RWPE1 (cell line): ENCODE measurements at regions not wholly inside any gene's neighbourhood (a gene's known extent, or its start where the extent isn't known, plus 50 kb on each side); places are given as distances from the start of the nearest gene placed in this dataset.

Experiments
- CTCF ChIA-PET: fragments of 350-600 bp; sonication (Branson Sonifier 250); formaldehyde crosslinking; extraction: SDS; loops from one replicate; lab custom pipeline; 2021; lab: Yijun Ruan, JAX
- POLR2A ChIA-PET: fragments of 400-600 bp; formaldehyde crosslinking; extraction: SDS; loops from one replicate; lab custom pipeline; 2020; ENCODE audit warnings: antibody characterized with exemption; ENCODE audit not compliant: low non-redundant PET; lab: Yijun Ruan, JAX
- DNase-seq: peaks from one replicate; pipeline ENCODE4 v3.0.0; 2012; ENCODE audit warnings: low spot score
- H3K27ac ChIP-seq: fragments of 450-650 bp; 2 replicates; pipeline ENCODE4 v1.5.1; 2017
- CTCF ChIP-seq: fragments of 450-650 bp; conservative IDR thresholded peaks from 2 replicates; pipeline ENCODE4 v1.5.1; 2017; ENCODE audit warnings: low read depth, mild to moderate bottlenecking

DNA sequence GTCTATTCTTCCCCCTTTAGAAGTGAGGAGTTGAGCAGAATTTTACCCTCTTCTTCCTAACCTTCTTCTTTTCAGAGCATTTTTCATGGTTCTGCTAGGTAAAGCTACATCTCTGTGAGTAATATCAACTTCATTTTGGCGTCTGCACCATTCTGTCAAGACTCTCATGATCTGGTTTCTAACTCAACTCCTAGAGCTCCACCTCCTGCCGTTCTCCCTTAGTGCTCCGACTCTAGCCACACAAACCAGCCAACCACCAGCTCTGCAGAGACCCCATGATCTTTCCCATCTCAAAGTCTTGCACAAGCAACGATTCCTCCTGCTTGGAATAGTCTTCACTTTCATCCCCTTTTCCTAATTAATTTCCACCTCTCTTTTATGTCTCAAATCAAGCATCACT, 193.9 kb upstream of the TMC3 start:
- no peak for TF ChIP-seq CTCF
- CTCF ChIA-PET, result no interaction called here
- POLR2A ChIA-PET, result no interaction called here
- DNase-seq, result no peak
- no peak overlapping the region for H3K27ac ChIP-seq

DNA sequence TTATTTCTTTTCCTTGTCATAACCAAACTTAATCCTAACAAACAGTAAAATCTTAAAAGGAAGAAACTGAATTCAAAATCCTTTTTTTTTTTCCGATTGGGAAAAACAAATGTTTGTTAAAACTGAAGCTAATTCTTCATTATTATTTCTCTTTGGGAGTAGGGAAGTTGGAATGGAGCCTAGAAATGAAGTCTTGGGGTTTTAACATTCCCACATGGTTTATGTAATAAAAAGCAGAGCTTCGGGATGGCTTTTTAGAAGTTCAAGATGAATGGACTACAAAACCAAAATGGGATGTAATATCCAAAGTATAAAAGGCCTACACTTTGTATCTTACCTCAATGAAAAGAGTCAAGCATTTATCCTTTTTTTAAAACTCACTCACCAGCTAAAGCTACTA, 189.0 kb upstream of the TMC3 start:
- POLR2A ChIA-PET, result no interaction called here
- H3K27ac ChIP-seq, result no peak overlapping the region
- no peak for TF ChIP-seq CTCF
- CTCF ChIA-PET, result no interaction called here
- DNase-seq, result no peak

DNA sequence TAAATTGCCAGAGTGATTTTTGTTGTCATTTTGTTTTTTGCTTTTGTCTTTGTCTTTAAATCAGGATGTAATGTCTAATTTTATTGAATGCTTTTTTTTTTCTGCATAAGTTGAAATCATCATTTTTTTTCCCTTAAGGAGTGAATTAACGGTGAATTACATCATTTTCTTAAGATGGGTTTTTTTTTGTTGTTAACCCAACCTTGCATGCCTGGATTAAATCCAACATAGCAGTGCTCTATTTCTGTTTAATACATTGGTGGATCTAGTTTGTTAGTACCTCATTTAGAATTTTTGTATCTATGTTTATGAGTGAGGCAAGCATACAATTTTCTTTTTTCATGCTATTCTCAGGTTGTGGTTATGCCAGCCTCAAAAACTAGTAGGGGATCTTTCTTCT, 186.4 kb upstream of the TMC3 start:
- no peak; the same call in 1 of the 2 replicates for TF ChIP-seq CTCF
- ChIA-PET POLR2A (no interaction called here), CTCF (no interaction called here)
- no peak for DNase-seq
- H3K27ac ChIP-seq, result no peak overlapping the region

DNA sequence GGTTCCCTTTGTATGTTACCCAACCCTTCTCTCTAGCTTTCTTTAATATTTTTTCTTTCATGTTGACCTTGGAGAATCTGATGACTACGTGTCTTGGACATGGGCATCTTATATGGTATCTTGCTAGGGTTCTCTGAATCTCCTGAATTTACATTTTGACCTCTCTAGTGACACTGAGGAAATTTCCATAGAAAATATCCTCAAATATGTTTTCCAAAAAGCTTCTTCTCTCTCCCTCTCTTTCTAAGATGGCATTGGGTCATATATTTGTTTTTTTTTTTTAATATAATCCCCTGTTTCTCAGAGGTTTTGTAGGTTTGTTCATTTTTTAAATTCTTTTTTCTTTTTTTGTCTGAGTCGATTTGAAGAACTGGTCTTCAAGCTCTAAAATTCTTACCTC, 184.0 kb upstream of the TMC3 start:
- ChIA-PET CTCF (no interaction called here), POLR2A (no interaction called here)
- no peak for TF ChIP-seq CTCF
- no peak overlapping the region for H3K27ac ChIP-seq
- no peak for DNase-seq

GRCh38 chr15:81555346-81555745, 181.3 kb upstream of the TMC3 start:
- no peak overlapping the region for H3K27ac ChIP-seq
- CTCF ChIA-PET, result no interaction called here
- no peak for DNase-seq
- TF ChIP-seq CTCF, result no peak
- POLR2A ChIA-PET, result no interaction called here

DNA sequence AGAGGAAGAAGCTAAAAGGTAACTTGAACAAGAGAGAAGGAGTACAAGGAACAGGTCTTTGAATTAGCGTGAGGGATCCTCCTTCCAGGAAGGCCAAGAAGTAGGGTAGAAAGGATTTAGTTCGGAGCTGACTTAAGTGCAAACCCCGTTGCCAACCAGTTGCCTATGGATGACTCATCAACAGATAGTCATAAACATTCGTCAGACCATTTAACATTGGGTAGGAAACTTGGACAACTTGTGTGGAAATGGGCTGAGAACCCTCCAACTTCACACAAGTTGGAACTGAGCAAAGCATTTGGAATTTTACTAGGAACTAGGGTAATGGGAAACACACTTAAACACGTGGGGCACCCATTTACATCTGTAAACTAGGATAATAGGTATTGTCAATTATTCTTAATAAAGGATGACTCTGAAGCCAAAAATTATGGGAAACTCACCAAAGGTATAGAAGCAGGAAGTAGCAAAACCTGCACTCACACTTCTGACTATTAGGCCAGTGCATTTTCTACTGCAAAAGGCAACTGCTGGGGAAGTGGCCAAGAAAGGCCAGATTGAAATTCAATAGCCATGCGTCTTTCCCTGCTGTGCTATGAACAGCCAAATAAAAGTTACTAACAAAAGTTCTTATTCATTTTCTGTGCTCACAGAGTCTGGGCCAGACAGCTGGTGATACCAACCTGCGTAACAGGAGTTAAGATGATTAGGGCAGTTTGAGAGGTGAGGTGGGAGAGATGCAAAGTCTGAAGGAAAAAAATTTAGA, 174.5 kb upstream of the TMC3 start:
- TF ChIP-seq CTCF, result no peak
- H3K27ac ChIP-seq, result no peak overlapping the region
- ChIA-PET POLR2A (no interaction called here), CTCF (interaction anchor here (0.6 kb wide), 1 partner anchor 359 kb away, joined by 3 read pairs; no protein-coding TSS in a partner anchor)
- DNase-seq, result peak; percentile 34
